ENCODE measurements at regions not wholly inside any gene's neighbourhood (a gene's known extent, or its start where the extent isn't known, plus 50 kb on each side); places are given as distances from the start of the nearest gene placed in this dataset.

- Histone ChIP-seq H3K9me3 (ENCODE audit: control insufficient read depth, insufficient read depth, low read length) (no peaks in the 10 kb centered on the region), H3K27ac (ENCODE audit: low read depth, low read length) (no peak overlapping the region), H3K27me3 (ENCODE audit: control insufficient read depth, insufficient read depth, low read length) (no peaks in the 10 kb centered on the region), H3K4me3 (ENCODE audit: low read depth, low read length) (no peak overlapping the region)
- no peak for DNase-seq (ENCODE audit: low read depth, low spot score)
- TF ChIP-seq CTCF (IDR thresholded peaks at IDR 0.05; ENCODE audit: low read depth, low read length) = no peak
- ChIA-PET CTCF (interaction anchor here (1.1 kb wide), 1 partner anchor 475 kb away, joined by 3 read pairs; the partner anchor contains the start of gene ZNF521), POLR2A (no interaction called here)
These were observed 263.2 kb downstream of the SS18 start for GRCh38 chr18:25827228-25827627.

DNA sequence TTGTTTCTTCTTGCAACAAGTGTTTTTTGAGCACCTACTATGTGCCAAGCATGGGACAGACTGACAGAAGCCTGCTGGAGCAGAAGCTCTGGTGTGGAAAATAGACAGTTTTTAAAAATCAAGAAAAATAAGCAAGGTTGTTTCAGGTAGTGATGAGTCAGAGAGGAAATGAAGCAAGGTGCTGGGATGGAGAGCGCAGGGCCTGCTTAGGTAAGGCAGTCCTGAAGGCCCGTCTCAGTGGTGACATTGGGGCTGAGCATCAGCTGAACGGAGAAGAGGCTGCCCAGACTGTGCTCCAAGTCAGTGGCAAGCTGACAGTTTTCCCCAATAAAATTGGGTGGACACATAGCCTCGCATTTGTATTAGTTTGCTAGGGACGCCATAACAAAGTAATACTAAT lies 263.6 kb downstream of the SS18 start:
- POLR2A ChIA-PET = no interaction called here
- TF ChIP-seq CTCF (IDR thresholded peaks at IDR 0.05; ENCODE audit: low read depth, low read length) = no peak
- CTCF ChIA-PET = interaction anchor here (1.1 kb wide), 1 partner anchor 475 kb away, joined by 3 read pairs; the partner anchor contains the start of gene ZNF521

DNA sequence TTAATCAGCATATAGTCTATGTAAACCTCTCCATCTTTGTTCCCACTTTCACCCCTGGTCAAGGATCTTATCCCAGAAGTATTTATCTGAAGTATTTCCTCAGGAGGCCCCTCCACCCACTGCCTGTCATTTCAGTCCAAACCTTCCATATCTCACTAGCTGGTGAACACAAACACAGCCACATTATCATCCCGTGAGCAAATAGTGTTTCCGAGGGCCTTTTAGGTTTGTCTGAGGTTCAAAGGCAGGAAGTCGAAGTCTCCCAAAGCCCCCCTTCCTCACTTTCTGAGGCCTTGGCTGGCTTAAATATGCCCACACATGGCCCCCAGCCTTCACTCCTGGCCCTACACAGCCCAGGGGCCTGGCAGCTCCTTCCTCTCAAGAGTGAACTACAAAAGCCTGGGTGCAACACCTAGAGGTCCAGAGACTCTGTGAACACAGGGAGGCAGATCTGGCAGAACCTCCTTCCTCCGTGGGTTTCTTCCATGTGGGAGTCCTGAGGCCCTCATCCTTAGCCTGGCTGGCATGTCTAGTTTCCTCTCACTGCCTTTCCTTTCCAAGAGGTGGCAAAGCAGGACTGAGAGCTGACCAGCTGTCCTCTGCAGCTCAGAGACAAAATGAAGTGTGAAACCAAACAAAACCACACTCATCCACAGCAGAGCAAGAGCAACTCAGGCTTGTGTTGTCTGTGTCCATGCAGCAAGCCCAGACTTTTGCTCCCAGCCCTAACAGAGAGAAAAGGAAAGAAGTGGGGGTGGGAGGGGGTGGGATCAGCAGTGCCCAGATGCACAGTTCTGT lies 264.2 kb downstream of the SS18 start:
- DNase-seq (ENCODE audit: low read depth, low spot score) = no peak
- POLR2A ChIA-PET = no interaction called here
- Histone ChIP-seq H3K27me3 (ENCODE audit: control insufficient read depth, insufficient read depth, low read length) (no peaks in the 10 kb centered on the region), H3K9me3 (ENCODE audit: control insufficient read depth, insufficient read depth, low read length) (no peaks in the 10 kb centered on the region), H3K4me3 (ENCODE audit: low read depth, low read length) (no peak overlapping the region), H3K27ac (ENCODE audit: low read depth, low read length) (no peak overlapping the region)
- CTCF ChIA-PET = no interaction called here
- no peak for TF ChIP-seq CTCF (IDR thresholded peaks at IDR 0.05; ENCODE audit: low read depth, low read length)

More for the DNA sequence above, 263.6 kb downstream of the SS18 start:
- DNase-seq (ENCODE audit: low read depth, low spot score) = no peak
- Histone ChIP-seq H3K27ac (ENCODE audit: low read depth, low read length) (no peak overlapping the region), H3K4me3 (ENCODE audit: low read depth, low read length) (no peak overlapping the region), H3K9me3 (ENCODE audit: control insufficient read depth, insufficient read depth, low read length) (no peaks in the 10 kb centered on the region), H3K27me3 (ENCODE audit: control insufficient read depth, insufficient read depth, low read length) (no peaks in the 10 kb centered on the region)

GRCh38 chr18:25825056-25825455 lies 265.4 kb downstream of the SS18 start:
- Histone ChIP-seq H3K27me3 (ENCODE audit: control insufficient read depth, insufficient read depth, low read length) (peaks cover 2% of the 10 kb centered on the region), H3K9me3 (ENCODE audit: control insufficient read depth, insufficient read depth, low read length) (no peaks in the 10 kb centered on the region), H3K27ac (ENCODE audit: low read depth, low read length) (no peak overlapping the region), H3K4me3 (ENCODE audit: low read depth, low read length) (no peak overlapping the region)
- TF ChIP-seq CTCF (IDR thresholded peaks at IDR 0.05; ENCODE audit: low read depth, low read length) = no peak
- ChIA-PET POLR2A (no interaction called here), CTCF (interaction anchor here (0.7 kb wide), 1 partner anchor 473 kb away, joined by 3 read pairs; the partner anchor contains the start of gene ZNF521)
- DNase-seq (ENCODE audit: low read depth, low spot score) = no peak

GRCh38 chr18:25819746-25820363 lies 270.6 kb downstream of the SS18 start:
- no peaks in the 10 kb centered on the region for H3K9me3 ChIP-seq (ENCODE audit: control insufficient read depth, insufficient read depth, low read length)
- no peak for TF ChIP-seq CTCF (IDR thresholded peaks at IDR 0.05; ENCODE audit: low read depth, low read length)
- DNase-seq (ENCODE audit: low read depth, low spot score) = no peak
- H3K4me3 ChIP-seq (ENCODE audit: low read depth, low read length) = no peak overlapping the region
- H3K27ac ChIP-seq (ENCODE audit: low read depth, low read length) = no peak overlapping the region
- ChIA-PET CTCF (no interaction called here), POLR2A (no interaction called here)
- peaks cover 6% of the 10 kb centered on the region for H3K27me3 ChIP-seq (ENCODE audit: control insufficient read depth, insufficient read depth, low read length)

Data from AG04450 (cell line).